DND-41 (cell line): ENCODE measurements at regions not wholly inside any gene's neighbourhood (a gene's known extent, or its start where the extent isn't known, plus 50 kb on each side); places are given as distances from the start of the nearest gene placed in this dataset.

Experiments used
- ATAC-seq: fragments of 200-7000 bp; cut with Tn5 transposase; 3 replicates; pipeline ENCODE4 v1.9.1; 2021; ENCODE audit warnings: low read depth; ENCODE audit not compliant: insufficient read depth
- DNase-seq: peaks from one replicate; pipeline ENCODE4 v3.0.0-alpha.2; 2020
- H2AFZ ChIP-seq: 2 replicates; pipeline ENCODE4 v1.6.0; 2012; ENCODE audit warnings: low read depth, low read length
- H3K27ac ChIP-seq: 2 replicates; pipeline ENCODE4 v1.5.1; 2012; ENCODE audit warnings: low read length, inconsistent platforms
- H3K27me3 ChIP-seq: fragments of 200-600 bp; sonication (generic); 2 replicates; pipeline ENCODE4 v1.6.0; 2012; ENCODE audit warnings: low read length, mild to moderate bottlenecking, inconsistent platforms; ENCODE audit not compliant: insufficient read depth, poor library complexity
- H3K36me3 ChIP-seq: 2 replicates; pipeline ENCODE4 v1.5.1; 2012; ENCODE audit warnings: low read length, inconsistent platforms; ENCODE audit not compliant: insufficient read depth
- H3K4me1 ChIP-seq: 2 replicates; pipeline ENCODE4 v1.5.1; 2012; ENCODE audit warnings: mild to moderate bottlenecking, low read length; ENCODE audit not compliant: insufficient read depth
- H3K4me2 ChIP-seq: 2 replicates; pipeline ENCODE4 v1.6.0; 2012; ENCODE audit warnings: mild to moderate bottlenecking, moderate library complexity, low read length, inconsistent platforms; ENCODE audit not compliant: insufficient read depth
- H3K4me3 ChIP-seq, 2 experiments: fragments of 200-600 bp in 1 of 2; shearing (Covaris generic) in 1 of 2; 2 replicates each; pipeline ENCODE4 v1.5.1; 2012 to 2016; ENCODE audit warnings: inconsistent platforms in 2 of 2, low read length in 2 of 2, mild to moderate bottlenecking in 2 of 2, low read depth in 1 of 2, moderate library complexity in 1 of 2
- H3K79me2 ChIP-seq: 2 replicates; pipeline ENCODE4 v1.6.0; 2012; ENCODE audit warnings: low read length, inconsistent platforms; ENCODE audit not compliant: insufficient read depth
- H3K9ac ChIP-seq: 2 replicates; pipeline ENCODE4 v1.6.0; 2012; ENCODE audit warnings: low read depth, mild to moderate bottlenecking, inconsistent platforms, low read length, moderate library complexity
- H3K9me3 ChIP-seq: 2 replicates; pipeline ENCODE4 v1.5.1; 2012; ENCODE audit warnings: low read length, moderate library complexity, mild to moderate bottlenecking, inconsistent platforms; ENCODE audit not compliant: insufficient read depth, severe bottlenecking
- H4K20me1 ChIP-seq: 2 replicates; pipeline ENCODE4 v1.6.0; 2012; ENCODE audit warnings: low read length; ENCODE audit not compliant: insufficient read depth
- CTCF ChIP-seq: IDR thresholded peaks from 2 replicates; pipeline ENCODE4 v1.5.1; 2012; ENCODE audit warnings: borderline replicate concordance, low read length, moderate library complexity, mild to moderate bottlenecking; ENCODE audit not compliant: poor library complexity, severe bottlenecking; ENCODE audit errors: extremely low read depth
- EZH2 ChIP-seq: IDR thresholded peaks from 3 replicates; pipeline ENCODE4 v1.6.1; 2012; ENCODE audit warnings: borderline replicate concordance, low read depth, mild to moderate bottlenecking, moderate library complexity, low read length, inconsistent platforms; ENCODE audit not compliant: severe bottlenecking

DNA sequence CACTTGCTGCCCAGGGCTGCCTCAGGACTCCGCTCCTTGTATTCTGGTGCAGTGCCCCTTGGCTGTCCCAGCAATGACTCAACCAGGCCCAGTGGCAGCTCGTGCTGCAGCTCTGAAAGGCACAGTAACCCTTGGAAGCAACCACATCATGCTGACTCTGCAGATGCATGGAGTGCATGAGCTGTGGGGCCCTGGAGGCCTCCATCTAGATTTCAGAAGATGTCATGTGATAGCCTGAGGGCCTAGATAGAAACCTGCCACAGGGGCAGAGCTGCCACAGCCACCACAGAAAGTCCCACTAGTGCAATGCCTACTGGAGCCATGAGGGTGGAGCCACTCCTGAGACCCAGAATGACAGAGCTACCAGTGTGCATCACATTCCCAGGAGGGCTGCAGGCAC, 117.1 kb upstream of the SMAD3 start:
- Histone ChIP-seq H3K9ac (no peak overlapping the region), H3K4me3 (no peak overlapping the region), H3K36me3 (no peaks in the 10 kb centered on the region), H3K79me2 (no peaks in the 10 kb centered on the region), H3K27me3 (peaks cover 3% of the 10 kb centered on the region), H3K9me3 (no peaks in the 10 kb centered on the region), H3K4me2 (no peak overlapping the region), H3K4me1 (no peaks in the 10 kb centered on the region), H3K27ac (no peak overlapping the region), H4K20me1 (no peaks in the 10 kb centered on the region), H2AFZ (no peak overlapping the region)
- ATAC-seq, result no peak
- no peak for TF ChIP-seq CTCF
- TF ChIP-seq EZH2, result no peak
- DNase-seq, result no peak

GRCh38 chr15:66950114-66950513, 115.3 kb upstream of the SMAD3 start:
- H3K79me2 ChIP-seq, result no peaks in the 10 kb centered on the region
- H3K4me2 ChIP-seq, result no peak overlapping the region
- H3K9ac ChIP-seq, result no peak overlapping the region
- H3K9me3 ChIP-seq, result no peaks in the 10 kb centered on the region
- H2AFZ ChIP-seq, result no peak overlapping the region
- no peak overlapping the region for H3K4me3 ChIP-seq
- peaks cover 3% of the 10 kb centered on the region for H3K27me3 ChIP-seq
- TF ChIP-seq EZH2, result no peak
- no peak for TF ChIP-seq CTCF
- no peaks in the 10 kb centered on the region for H3K4me1 ChIP-seq
- DNase-seq (no peak), ATAC-seq (no peak)
- no peaks in the 10 kb centered on the region for H3K36me3 ChIP-seq
- no peaks in the 10 kb centered on the region for H4K20me1 ChIP-seq
- H3K27ac ChIP-seq, result no peak overlapping the region

GRCh38 chr15:66951531-66952320, 113.7 kb upstream of the SMAD3 start:
- Histone ChIP-seq H3K9me3 (no peaks in the 10 kb centered on the region), H3K27ac (no peak overlapping the region), H3K4me2 (no peak overlapping the region), H3K4me3 (no peak overlapping the region), H3K36me3 (no peaks in the 10 kb centered on the region), H3K27me3 (peaks cover 3% of the 10 kb centered on the region), H2AFZ (no peak overlapping the region), H3K9ac (no peak overlapping the region), H3K4me1 (no peaks in the 10 kb centered on the region), H3K79me2 (no peaks in the 10 kb centered on the region), H4K20me1 (no peaks in the 10 kb centered on the region)
- no peak for TF ChIP-seq EZH2
- TF ChIP-seq CTCF, result no peak
- ATAC-seq (no peak), DNase-seq (no peak)
